BJ (cell line): ENCODE measurements at regions not wholly inside any gene's neighbourhood (a gene's known extent, or its start where the extent isn't known, plus 50 kb on each side); places are given as distances from the start of the nearest gene placed in this dataset.
A peak's percentile ranks its signal among the peaks of the same experiment; 100 is the strongest.
"Not testable (repeated sequence)": the region's sequence is repeated elsewhere in the genome, so short reads cannot be mapped to it uniquely, and the experiment has no call there.

Experiments used
- CTCF ChIA-PET: fragments of 350-600 bp; formaldehyde crosslinking; extraction: SDS; loops from one replicate; lab custom pipeline; 2021; ENCODE audit warnings: antibody characterized with exemption, inconsistent platforms; lab: Yijun Ruan, JAX
- POLR2A ChIA-PET: fragments of 300-600 bp; sonication (Branson Sonifier 250); formaldehyde crosslinking; extraction: SDS; loops from one replicate; lab custom pipeline; 2021; ENCODE audit warnings: antibody characterized with exemption; lab: Charles Lee
- DNase-seq: peaks from one replicate; pipeline ENCODE4 v3.0.0-alpha.2; 2011; ENCODE audit warnings: low read depth
- H3K27me3 ChIP-seq: 2 replicates; pipeline ENCODE4 v1.6.0; 2011; ENCODE audit warnings: low read length; ENCODE audit not compliant: control insufficient read depth, insufficient read depth
- H3K36me3 ChIP-seq: 2 replicates; pipeline ENCODE4 v1.5.1; 2011; ENCODE audit warnings: low read length; ENCODE audit not compliant: control insufficient read depth, insufficient read depth
- H3K4me3 ChIP-seq: 2 replicates; pipeline ENCODE4 v1.5.1; 2011; ENCODE audit warnings: low read depth, mild to moderate bottlenecking, control low read depth, low read length
- CTCF ChIP-seq: IDR thresholded peaks from 2 replicates; pipeline ENCODE4 v1.5.1; 2011; ENCODE audit warnings: low read depth, mild to moderate bottlenecking, control low read depth, inconsistent platforms, low read length, moderate library complexity; ENCODE audit not compliant: insufficient read depth

GRCh38 chr22:27252282-27253049 lies 549.1 kb downstream of the MN1 start:
- H3K36me3 ChIP-seq, result no peaks in the 10 kb centered on the region
- H3K4me3 ChIP-seq, result no peak overlapping the region
- ChIA-PET POLR2A (no interaction called here), CTCF (interaction anchor here (1.4 kb wide), 1 partner anchor 11 kb away, joined by 3 read pairs; no protein-coding TSS in a partner anchor)
- peak; percentile 33 for DNase-seq
- TF ChIP-seq CTCF, result no peak
- no peaks in the 10 kb centered on the region for H3K27me3 ChIP-seq

- CTCF ChIA-PET, result interaction anchor here (1.4 kb wide), 1 partner anchor 10 kb away, joined by 3 read pairs; no protein-coding TSS in a partner anchor
- no peak for DNase-seq
- Histone ChIP-seq H3K27me3 (no peaks in the 10 kb centered on the region), H3K36me3 (no peaks in the 10 kb centered on the region), H3K4me3 (no peak overlapping the region)
- POLR2A ChIA-PET, result no interaction called here
- TF ChIP-seq CTCF, result no peak
These were observed 548.3 kb downstream of the MN1 start for GRCh38 chr22:27253108-27253902.

GRCh38 chr22:27254063-27254462 lies 547.5 kb downstream of the MN1 start:
- CTCF ChIA-PET, H3K27me3 ChIP-seq, H3K36me3 ChIP-seq, POLR2A ChIA-PET, DNase-seq, H3K4me3 ChIP-seq: not testable (repeated sequence)

GRCh38 chr22:27255580-27255979 lies 546.0 kb downstream of the MN1 start:
- H3K4me3 ChIP-seq, result no peak overlapping the region
- ChIA-PET POLR2A (no interaction called here), CTCF (no interaction called here)
- DNase-seq, result no peak
- peaks cover 2% of the 10 kb centered on the region for H3K27me3 ChIP-seq
- no peaks in the 10 kb centered on the region for H3K36me3 ChIP-seq
- TF ChIP-seq CTCF, result no peak

- no peak for DNase-seq
- ChIA-PET POLR2A (no interaction called here), CTCF (no interaction called here)
- no peak overlapping the region for H3K4me3 ChIP-seq
- H3K36me3 ChIP-seq, result no peaks in the 10 kb centered on the region
- H3K27me3 ChIP-seq, result peaks cover 2% of the 10 kb centered on the region
- 0 out of 2 replicates have a peak, but pooled peaks have one; percentile 11 for TF ChIP-seq CTCF
These were observed 543.6 kb downstream of the MN1 start for GRCh38 chr22:27257987-27258386.
